ENCODE measurements at regions not wholly inside any gene's neighbourhood (a gene's known extent, or its start where the extent isn't known, plus 50 kb on each side); places are given as distances from the start of the nearest gene placed in this dataset.

- H3K36me3 ChIP-seq (ENCODE audit: control insufficient read depth, insufficient read depth, low read length) = no peaks in the 10 kb centered on the region
- ATAC-seq (no peak), DNase-seq (no peak)
- H3K9me3 ChIP-seq (ENCODE audit: control insufficient read depth, insufficient read depth, low read length) = no peaks in the 10 kb centered on the region
- H3K27ac ChIP-seq (ENCODE audit: low read length) = no peak overlapping the region
- H3K27me3 ChIP-seq (ENCODE audit: control insufficient read depth, insufficient read depth, low read length) = no peaks in the 10 kb centered on the region
- WGBS (ENCODE audit: insufficient coverage) = 85% methylated on average over 14 of the region's 16 CpGs
- H3K27me3 Mint-ChIP-seq (ENCODE audit: low read depth in 2 of 2) = peaks cover 36 to 65% of the 10 kb centered on the region in 2 donors
- H3K4me1 Mint-ChIP-seq = peaks cover 19 to 30% of the 10 kb centered on the region in 2 donors
- no peak overlapping the region for H3K27ac Mint-ChIP-seq
- H3K36me3 Mint-ChIP-seq = no peaks in the 10 kb centered on the region
- H3K4me3 Mint-ChIP-seq = no peak overlapping the region
- no peak for TF ChIP-seq CTCF (IDR thresholded peaks at IDR 0.05)
- no peak overlapping the region for H3K4me3 ChIP-seq (ENCODE audit: low read length)
- peaks cover 19% of the 10 kb centered on the region for H3K4me1 ChIP-seq (ENCODE audit: control insufficient read depth, insufficient read depth, low read length)
- H3K9me3 Mint-ChIP-seq = no peaks in the 10 kb centered on the region
- intact Hi-C loops (cut with micrococcal nuclease) = no loop called here
These were observed 122.3 kb downstream of the CEBPB start for GRCh38 chr20:50312682-50313521.

GRCh38 chr20:50313522-50313820 is 122.8 kb downstream of the CEBPB start:
- ATAC-seq (no peak), DNase-seq (no peak)
- intact Hi-C loops (cut with micrococcal nuclease) = no loop called here
- Histone ChIP-seq H3K4me3 (ENCODE audit: low read length) (no peak overlapping the region), H3K36me3 (ENCODE audit: control insufficient read depth, insufficient read depth, low read length) (no peaks in the 10 kb centered on the region), H3K27ac (ENCODE audit: low read length) (no peak overlapping the region), H3K27me3 (ENCODE audit: control insufficient read depth, insufficient read depth, low read length) (no peaks in the 10 kb centered on the region), H3K9me3 (ENCODE audit: control insufficient read depth, insufficient read depth, low read length) (no peaks in the 10 kb centered on the region), H3K4me1 (ENCODE audit: control insufficient read depth, insufficient read depth, low read length) (peaks cover 19% of the 10 kb centered on the region)
- no peaks in the 10 kb centered on the region for H3K36me3 Mint-ChIP-seq
- H3K4me3 Mint-ChIP-seq = no peak overlapping the region
- H3K27me3 Mint-ChIP-seq (ENCODE audit: low read depth in 2 of 2) = peaks cover 37 to 70% of the 10 kb centered on the region in 2 donors
- no peak for TF ChIP-seq CTCF (IDR thresholded peaks at IDR 0.05)
- H3K27ac Mint-ChIP-seq = no peak overlapping the region
- H3K4me1 Mint-ChIP-seq = peaks cover 19 to 30% of the 10 kb centered on the region in 2 donors
- 100% methylated on average over 2 of the region's 2 CpGs for whole genome bisulfite sequencing (ENCODE audit: insufficient coverage)
- H3K9me3 Mint-ChIP-seq = no peaks in the 10 kb centered on the region

- intact Hi-C loops (cut with micrococcal nuclease) = no loop called here
- H3K4me1 ChIP-seq (ENCODE audit: control insufficient read depth, insufficient read depth, low read length) = peaks cover 16% of the 10 kb centered on the region
- TF ChIP-seq CTCF (IDR thresholded peaks at IDR 0.05) = no peak
- H3K27ac ChIP-seq (ENCODE audit: low read length) = no peak overlapping the region
- Mint-ChIP-seq H3K27ac (no peak overlapping the region), H3K4me3 (no peak overlapping the region), H3K4me1 (peaks cover 19 to 30% of the 10 kb centered on the region in 2 donors), H3K27me3 (ENCODE audit: low read depth in 2 of 2) (peaks cover 40 to 75% of the 10 kb centered on the region in 2 donors), H3K36me3 (no peaks in the 10 kb centered on the region), H3K9me3 (no peaks in the 10 kb centered on the region)
- H3K36me3 ChIP-seq (ENCODE audit: control insufficient read depth, insufficient read depth, low read length) = no peaks in the 10 kb centered on the region
- no peak overlapping the region for H3K4me3 ChIP-seq (ENCODE audit: low read length)
- 91% methylated on average over 16 of the region's 16 CpGs for WGBS (ENCODE audit: insufficient coverage)
- DNase-seq (no peak), ATAC-seq (no peak)
- no peaks in the 10 kb centered on the region for H3K9me3 ChIP-seq (ENCODE audit: control insufficient read depth, insufficient read depth, low read length)
- no peaks in the 10 kb centered on the region for H3K27me3 ChIP-seq (ENCODE audit: control insufficient read depth, insufficient read depth, low read length)
These were observed 123.4 kb downstream of the CEBPB start for GRCh38 chr20:50313827-50314677.
